ENCODE measurements at regions not wholly inside any gene's neighbourhood (a gene's known extent, or its start where the extent isn't known, plus 50 kb on each side); places are given as distances from the start of the nearest gene placed in this dataset.
"Not testable (repeated sequence)": the region's sequence is repeated elsewhere in the genome, so short reads cannot be mapped to it uniquely, and the experiment has no call there.

DNA sequence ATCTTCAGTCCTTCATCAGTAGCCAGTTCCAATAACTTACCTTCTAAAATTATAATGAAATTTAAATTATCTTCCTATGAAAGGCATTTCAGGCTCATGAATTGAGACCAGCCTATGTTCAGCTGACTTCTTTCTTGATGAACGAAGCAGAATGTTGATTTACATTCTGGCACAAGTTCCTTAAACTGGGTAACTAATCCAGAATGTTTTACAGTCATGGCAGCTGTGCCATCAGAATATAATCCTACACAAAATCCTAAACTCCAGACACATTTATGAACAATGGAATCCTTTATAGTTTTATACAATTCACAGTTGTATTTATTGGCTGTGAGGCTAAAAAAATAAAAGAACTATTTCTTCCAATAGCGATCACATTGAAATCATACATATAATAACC lies 97.3 kb upstream of the CPM start:
- DNase-seq: no peak

DNA sequence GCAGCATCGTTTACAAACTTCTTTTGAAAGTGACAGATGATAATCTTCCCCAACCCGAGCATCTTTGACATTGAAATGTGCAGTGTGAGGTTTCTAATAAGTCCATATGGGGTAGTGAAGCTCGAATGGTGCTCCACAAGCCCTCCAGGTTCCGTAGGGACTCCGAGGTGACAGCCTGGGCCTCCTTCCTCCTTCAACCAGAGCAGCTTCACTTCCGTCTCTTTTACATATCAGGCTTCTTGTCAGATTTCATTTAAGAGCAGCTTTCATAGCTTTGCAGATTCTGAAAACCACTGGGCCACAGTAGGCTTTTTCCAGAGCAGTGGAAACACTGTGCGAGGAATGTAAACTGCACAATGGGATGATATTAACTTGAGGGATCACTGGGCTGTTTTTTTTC lies 103.6 kb upstream of the CPM start:
- no peak for DNase-seq

- DNase-seq: no peak
Observed at GRCh38 chr12:69036999-69037398, 104.0 kb upstream of the CPM start.

GRCh38 chr12:69039911-69040310 lies 106.9 kb upstream of the CPM start:
- DNase-seq: no peak

DNA sequence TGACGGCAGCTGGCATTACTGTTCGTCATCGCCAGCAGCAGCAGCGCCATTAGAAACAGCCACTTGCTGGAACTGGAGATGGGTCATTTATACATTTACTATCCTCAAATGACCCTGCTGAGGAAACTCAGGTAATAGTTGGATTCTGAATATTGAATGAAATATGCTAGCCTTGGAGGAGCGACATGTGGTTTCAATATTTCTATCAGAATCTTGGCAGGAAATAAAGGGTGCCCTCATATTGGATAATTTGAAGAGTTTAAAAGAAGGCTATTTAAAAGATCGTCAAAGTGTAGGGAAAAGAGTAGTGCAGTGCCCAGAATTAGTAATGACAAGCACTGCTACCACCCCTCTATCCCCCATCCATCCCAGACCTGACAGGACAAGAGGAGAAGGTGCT lies 109.6 kb upstream of the CPM start:
- DNase-seq: no peak

DNA sequence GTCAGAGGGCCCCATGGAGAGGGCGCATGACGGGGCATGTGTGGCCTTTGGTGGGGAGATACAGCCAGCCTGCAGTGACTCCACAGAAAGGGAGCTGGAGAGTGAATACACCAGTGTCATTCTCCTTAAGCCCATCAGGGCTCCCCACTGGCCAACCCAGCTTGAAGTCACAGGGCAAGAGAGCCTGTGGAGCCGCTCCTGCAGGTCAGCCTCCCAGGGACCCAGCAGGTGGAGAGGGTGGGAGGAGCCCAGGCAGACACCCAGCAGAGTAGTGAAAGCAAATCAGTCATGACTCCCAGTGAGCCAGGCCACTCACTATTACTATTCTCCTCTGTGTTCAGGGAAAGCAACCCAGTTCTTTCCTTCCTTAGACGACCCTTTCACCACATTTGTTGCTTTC lies 110.0 kb upstream of the CPM start:
- no peak for DNase-seq

DNA sequence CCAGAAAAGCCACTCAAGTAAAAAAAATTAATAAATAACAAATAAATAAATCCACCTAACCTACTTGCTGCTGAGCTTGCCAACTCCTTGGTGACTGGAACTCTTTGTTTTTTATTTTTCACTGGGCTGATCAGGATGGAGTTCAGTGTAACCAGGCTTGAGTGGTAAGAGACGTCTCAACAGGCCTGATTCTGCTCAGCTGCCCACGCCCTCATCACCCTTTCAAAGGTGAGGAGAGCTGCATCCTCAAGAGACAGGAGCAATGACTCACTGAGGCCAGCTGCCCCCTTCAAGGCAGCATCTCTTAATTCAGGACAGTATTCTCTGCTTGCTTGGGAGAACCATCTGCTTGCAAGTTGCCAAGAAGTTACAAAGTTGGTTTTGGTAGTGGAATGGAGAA lies 111.9 kb upstream of the CPM start:
- no peak for DNase-seq

- no peak for DNase-seq
Observed at GRCh38 chr12:69045430-69045829, 112.5 kb upstream of the CPM start.

DNA sequence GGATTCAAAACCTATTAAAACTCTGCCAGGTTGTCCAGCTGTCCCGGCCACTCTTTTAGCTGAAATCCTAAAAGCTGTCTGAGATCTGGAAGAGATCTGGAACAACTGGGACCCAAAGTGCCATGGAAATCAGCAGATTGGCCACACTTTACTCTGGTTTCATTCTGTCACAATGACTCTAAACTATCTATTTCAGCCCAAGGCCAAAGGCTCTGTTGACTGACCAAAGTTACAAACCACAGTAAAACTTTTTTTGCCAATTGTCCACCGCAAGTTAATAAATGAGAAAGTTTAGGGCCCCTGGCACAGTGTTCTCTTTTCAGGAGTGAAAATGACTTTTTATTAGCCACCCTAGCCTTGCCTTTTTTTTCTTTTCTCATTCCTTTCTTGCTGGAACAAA lies 113.4 kb upstream of the CPM start:
- no peak for DNase-seq

GRCh38 chr12:69046920-69047319 lies 113.9 kb upstream of the CPM start:
- no peak for DNase-seq

DNA sequence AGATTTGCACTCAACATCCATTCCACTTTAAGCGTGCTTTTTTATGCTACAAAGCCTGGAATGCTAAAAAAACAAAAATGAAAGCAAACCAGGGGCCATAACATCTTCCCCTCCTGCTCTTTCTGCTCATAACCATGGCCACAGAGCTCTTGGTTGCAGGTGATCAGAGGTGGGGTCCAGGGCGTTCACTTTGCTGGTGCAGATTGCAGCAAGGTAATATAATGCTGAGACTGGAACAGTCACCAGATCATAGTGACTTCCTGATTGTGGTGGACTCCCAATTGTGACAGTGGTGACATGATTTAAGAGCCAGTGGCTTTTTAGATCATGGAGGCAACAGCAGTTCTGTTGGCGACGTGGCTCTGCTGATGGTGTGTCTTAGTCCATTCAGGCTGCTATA lies 115.0 kb upstream of the CPM start:
- DNase-seq: no peak

DNA sequence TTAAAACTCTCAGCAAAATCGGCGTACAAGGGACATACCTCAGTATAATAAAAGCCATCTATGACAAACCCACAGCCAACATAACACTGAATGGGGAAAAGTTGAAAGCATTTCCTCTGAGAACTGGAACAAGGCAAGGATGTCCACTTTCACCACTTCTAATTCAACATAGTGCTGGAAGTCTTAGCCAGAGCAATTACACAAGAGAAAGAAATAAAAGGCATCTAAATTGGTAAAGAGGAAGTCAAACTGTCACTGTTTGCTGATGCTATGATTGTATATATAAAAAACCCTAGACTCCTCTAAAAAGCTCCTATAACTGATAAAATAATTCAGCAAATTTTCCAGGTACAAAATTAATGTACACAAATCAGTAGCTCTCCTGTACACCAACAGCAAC lies 116.9 kb upstream of the CPM start:
- DNase-seq: not testable (repeated sequence)

- no peak for DNase-seq
Observed at GRCh38 chr12:69052613-69053408, 119.8 kb upstream of the CPM start.

DNA sequence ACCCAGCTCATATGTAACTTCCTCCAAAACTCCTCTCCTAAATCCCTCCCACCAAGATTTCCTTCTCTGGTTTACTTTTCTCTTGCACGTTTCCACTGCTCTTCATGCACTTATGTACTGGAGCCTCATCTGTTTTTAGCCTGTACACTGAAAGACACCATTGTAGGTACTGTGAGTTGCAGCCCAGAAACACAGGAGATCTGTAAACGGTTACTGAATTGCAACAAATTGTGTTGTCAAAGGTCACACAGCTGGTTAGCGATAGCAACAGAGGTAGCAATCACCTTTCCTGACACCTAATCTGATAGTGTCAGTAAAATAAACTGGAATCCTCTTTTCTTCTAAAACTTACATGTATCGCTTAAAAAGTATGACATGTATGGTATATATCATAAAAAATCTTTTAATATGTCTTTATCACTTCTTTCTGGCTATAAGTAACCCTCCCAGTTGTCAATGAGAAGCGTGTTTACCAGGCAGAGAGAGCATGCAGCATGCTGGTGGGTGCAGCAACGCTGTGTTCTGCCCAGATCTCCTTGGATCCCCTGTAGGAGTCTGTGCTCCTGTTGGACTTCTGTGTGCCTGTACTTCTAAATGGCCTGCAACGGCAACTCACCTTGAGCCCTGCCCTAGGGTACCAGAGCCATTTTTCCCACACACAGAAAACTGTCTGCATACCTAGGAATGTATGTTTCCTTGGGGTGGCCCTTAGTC lies 121.5 kb upstream of the CPM start:
- DNase-seq: no peak

GRCh38 chr12:69055280-69055679 lies 122.3 kb upstream of the CPM start:
- no peak for DNase-seq

GRCh38 chr12:69055706-69056105 lies 122.7 kb upstream of the CPM start:
- DNase-seq: no peak

GRCh38 chr12:69056743-69057515 lies 124.0 kb upstream of the CPM start:
- DNase-seq: no peak

- DNase-seq: no peak
Observed at GRCh38 chr12:69057742-69058141, 124.8 kb upstream of the CPM start.

DNA sequence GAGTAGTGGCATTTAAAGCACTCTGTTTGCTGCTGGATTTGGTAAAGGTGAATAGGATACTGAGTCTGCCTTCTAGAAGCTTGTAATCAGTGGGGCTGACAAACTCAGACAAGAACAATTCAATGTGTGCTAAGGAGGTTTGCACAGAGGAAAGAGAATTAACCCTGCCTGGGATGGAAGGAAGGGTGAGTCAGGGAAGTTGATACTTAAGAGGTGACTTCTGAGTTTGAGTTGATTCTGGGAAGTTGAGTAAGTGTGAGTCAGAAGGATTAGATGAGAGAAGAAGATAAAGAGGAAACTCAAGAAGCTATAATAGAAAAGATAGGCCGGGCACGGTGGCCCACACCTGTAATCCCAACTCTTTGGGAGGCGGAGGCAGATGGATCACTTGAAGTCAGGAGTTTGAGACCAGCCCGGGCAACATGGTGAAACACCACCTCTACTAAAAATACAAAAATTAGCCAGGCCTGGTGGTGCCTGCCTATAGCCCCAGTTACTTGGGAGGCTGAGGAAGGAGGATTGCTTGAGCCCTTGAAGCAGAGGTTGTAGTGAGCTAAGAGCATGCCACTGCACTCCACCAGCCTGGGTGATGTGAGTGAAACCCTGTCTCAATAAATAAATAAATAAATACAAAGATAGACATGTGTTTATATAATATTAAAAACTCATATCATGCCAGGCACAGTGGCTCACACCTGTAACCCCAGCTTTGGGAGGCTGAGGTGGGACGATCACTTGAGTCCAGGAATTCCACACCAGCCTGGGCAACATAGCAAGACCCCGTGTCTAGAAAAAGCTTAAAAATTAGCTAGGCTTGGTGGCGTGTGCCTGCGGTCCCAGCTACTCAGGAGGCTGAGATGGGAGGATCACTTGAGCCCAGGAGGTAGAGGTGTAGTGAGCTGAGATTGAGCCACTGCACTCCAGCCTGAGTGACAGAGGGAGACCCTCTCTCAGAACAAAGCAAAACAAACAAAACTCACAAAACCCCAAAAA lies 126.8 kb upstream of the CPM start:
- DNase-seq: no peak

GRCh38 chr12:69061574-69061973 lies 128.6 kb upstream of the CPM start:
- DNase-seq: no peak

- no peak for DNase-seq
Observed at GRCh38 chr12:69062621-69063237, 129.8 kb upstream of the CPM start.

Measured in NCI-H187 treated with DMSO at 0.1 percent for 48 hours (cell line).